ENCODE measurements at regions not wholly inside any gene's neighbourhood (a gene's known extent, or its start where the extent isn't known, plus 50 kb on each side); places are given as distances from the start of the nearest gene placed in this dataset.

- Mint-ChIP-seq H3K4me3 (no peak overlapping the region), H3K27ac (no peak overlapping the region), H3K9me3 (no peaks in the 10 kb centered on the region), H3K4me1 (ENCODE audit: low read depth) (peaks cover 21% of the 10 kb centered on the region), H3K36me3 (ENCODE audit: low read depth) (no peaks in the 10 kb centered on the region), H3K27me3 (ENCODE audit: insufficient read depth) (peaks cover 16% of the 10 kb centered on the region)
- no peak for TF ChIP-seq CTCF (IDR thresholded peaks at IDR 0.05)
- DNase-seq, result no peak
Observed at GRCh38 chr12:5204831-5205230, 161.2 kb downstream of the KCNA5 start.

- no peak for TF ChIP-seq CTCF (IDR thresholded peaks at IDR 0.05)
- H3K9me3 Mint-ChIP-seq, result no peaks in the 10 kb centered on the region
- no peak for DNase-seq
- no peak overlapping the region for H3K4me3 Mint-ChIP-seq
- H3K27ac Mint-ChIP-seq, result no peak overlapping the region
- peaks cover 26% of the 10 kb centered on the region for H3K27me3 Mint-ChIP-seq (ENCODE audit: insufficient read depth)
- H3K36me3 Mint-ChIP-seq (ENCODE audit: low read depth), result no peaks in the 10 kb centered on the region
- H3K4me1 Mint-ChIP-seq (ENCODE audit: low read depth), result peaks cover 7% of the 10 kb centered on the region; the same call in 1 of the 2 replicates
Observed at GRCh38 chr12:5206401-5207175, 162.9 kb downstream of the KCNA5 start.

GRCh38 chr12:5210179-5210922 is 166.7 kb downstream of the KCNA5 start:
- Mint-ChIP-seq H3K36me3 (ENCODE audit: low read depth) (no peaks in the 10 kb centered on the region), H3K27me3 (ENCODE audit: insufficient read depth) (peaks cover 34% of the 10 kb centered on the region), H3K27ac (no peak overlapping the region), H3K4me3 (no peak overlapping the region), H3K4me1 (ENCODE audit: low read depth) (peaks cover 3% of the 10 kb centered on the region; the same call in 1 of the 2 replicates), H3K9me3 (no peaks in the 10 kb centered on the region)
- no peak for DNase-seq
- no peak for TF ChIP-seq CTCF (IDR thresholded peaks at IDR 0.05)

GRCh38 chr12:5210923-5211290 is 167.2 kb downstream of the KCNA5 start:
- Mint-ChIP-seq H3K4me3 (no peak overlapping the region), H3K27me3 (ENCODE audit: insufficient read depth) (peaks cover 34% of the 10 kb centered on the region), H3K9me3 (no peaks in the 10 kb centered on the region), H3K36me3 (ENCODE audit: low read depth) (no peaks in the 10 kb centered on the region), H3K4me1 (ENCODE audit: low read depth) (no peaks in the 10 kb centered on the region), H3K27ac (no peak overlapping the region)
- no peak for TF ChIP-seq CTCF (IDR thresholded peaks at IDR 0.05)
- DNase-seq, result no peak

- Mint-ChIP-seq H3K27me3 (ENCODE audit: insufficient read depth) (peaks cover 28% of the 10 kb centered on the region), H3K27ac (no peak overlapping the region), H3K9me3 (no peaks in the 10 kb centered on the region), H3K4me3 (no peak overlapping the region), H3K4me1 (ENCODE audit: low read depth) (no peaks in the 10 kb centered on the region), H3K36me3 (ENCODE audit: low read depth) (no peaks in the 10 kb centered on the region)
- no peak for TF ChIP-seq CTCF (IDR thresholded peaks at IDR 0.05)
- DNase-seq, result no peak
Observed at GRCh38 chr12:5213336-5213735, 169.7 kb downstream of the KCNA5 start.
